Heart left ventricle (tissue), 13 donors: ENCODE measurements at regions not wholly inside any gene's neighbourhood (a gene's known extent, or its start where the extent isn't known, plus 50 kb on each side); places are given as distances from the start of the nearest gene placed in this dataset.

Experiments
- CTCF ChIP-seq, 12 donors: fragments of 200-600 bp; sonication (generic) in 4 of 12; IDR thresholded peaks; one replicate each; pipeline versions ENCODE4 v1.5.0 to v1.8.0; 2018 to 2022; ENCODE audit warnings: antibody characterized with exemption in 12 of 12, mild to moderate bottlenecking in 5 of 12
- POLR2A ChIP-seq, 2 donors: fragments of 450-650 bp; IDR thresholded peaks; one replicate each; pipeline ENCODE4 v1.6.1; 2017; ENCODE audit warnings: antibody characterized with exemption in 2 of 2, mild to moderate bottlenecking in 2 of 2, moderate library complexity in 2 of 2
- donor health status: ischemic (EF 13 %, LVEDD 7.1; RV severe dilation, severe dysfunction).
- donor health status: DM: no; HTN: yes; CAD: no.
- donor health status: DM: no; HTN: no; CAD: no.
- donor health status: ischemic (EF 25% LVEDD 6.9; RV normal size, moderate dysfunction).
- donor health status: ischemic (EF 25% LVEDD 5.7; RV mildly dilated, moderate dysfunction).
- donor health status: ischemic (EF 35%, LVEDD 5.7; RV mildly dilated, moderate dysfunction).
- donor health status: nonischemic (EF 11% LVEDD 7.7; RV severe dilation, severe dysfunction).
- donor health status: DM: yes; HTN: yes; CAD: no.
- donor health status: PGD.
- donor health status: ischemic (EF 29% LVEDD 5.4; RV normal size, mild dysfunction).
- donor health status: nonischemic (EF 23%, LVEDD 6.1; RV moderate dilation, normal function).

- TF ChIP-seq POLR2A (IDR thresholded peaks at IDR 0.05) (no peak), CTCF (IDR thresholded peaks at IDR 0.05) (no peak)
Observed at GRCh38 chr6:137942736-137943135, 75.7 kb downstream of the TNFAIP3 start.
